Colonic mucosa (tissue), 4 donors: ENCODE measurements at regions not wholly inside any gene's neighbourhood (a gene's known extent, or its start where the extent isn't known, plus 50 kb on each side); places are given as distances from the start of the nearest gene placed in this dataset.

Source experiments
- DNase-seq: peaks from one replicate; pipeline ENCODE4 v3.0.0-alpha.2; 2020
- H3K27ac ChIP-seq: fragments of 200-600 bp; one replicate; pipeline ENCODE4 v1.8.0; 2021
- H3K27me3 ChIP-seq: fragments of 200-600 bp; one replicate; pipeline ENCODE4 v1.8.0; 2021
- H3K36me3 ChIP-seq: fragments of 200-600 bp; one replicate; pipeline ENCODE4 v1.8.0; 2021
- H3K4me1 ChIP-seq: fragments of 200-600 bp; one replicate; pipeline ENCODE4 v1.8.0; 2021; ENCODE audit warnings: mild to moderate bottlenecking
- H3K4me3 ChIP-seq: fragments of 200-600 bp; one replicate; pipeline ENCODE4 v1.8.0; 2021
- H3K9ac ChIP-seq, 2 donors: one replicate each; pipeline ENCODE4 v1.7.0; 2013; ENCODE audit warnings: control low read depth in 2 of 2, low read depth in 2 of 2, low read length in 2 of 2
- H3K9me3 ChIP-seq: fragments of 200-600 bp; one replicate; pipeline ENCODE4 v1.8.0; 2021
- intact Hi-C: fragments of 100-400 bp; cut with DNase I; formaldehyde crosslinking; loops from one replicate; pipeline ENCODE4 v1.14.1; 2022
- TF ChIP-seq, protein P1 (sequence below): fragments of 200-600 bp; IDR thresholded peaks from one replicate; pipeline ENCODE4 v1.8.0; 2022; ENCODE audit warnings: antibody characterized with exemption, mild to moderate bottlenecking
- donor health status: healthy.
- donor health status: DM: no; HTN: no; CAD: no.
- donor health status: DM: no; HTN: no; CAD: no.

DNA sequence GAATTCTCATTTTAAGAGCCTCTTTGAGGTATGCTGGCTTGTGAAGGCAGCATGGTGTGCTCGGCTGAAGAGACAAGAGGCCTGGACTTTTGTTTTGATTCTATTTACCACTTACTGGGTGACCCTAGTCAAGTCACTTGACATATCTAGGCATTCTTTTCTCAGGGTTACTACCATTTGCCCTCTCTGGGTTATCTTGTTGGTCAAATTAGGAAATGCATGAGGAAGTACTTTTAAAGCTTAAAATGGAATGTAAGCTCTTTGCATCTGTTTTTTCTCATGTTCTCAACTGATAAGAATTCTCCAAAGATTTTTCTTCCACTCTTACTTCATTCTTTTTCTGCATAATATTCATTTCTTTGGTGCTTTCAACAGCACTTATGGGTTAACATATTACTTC is 173.1 kb downstream of the PLK2 start:
- intact Hi-C loops, result no loop called here
- TF ChIP-seq, protein P1, sequence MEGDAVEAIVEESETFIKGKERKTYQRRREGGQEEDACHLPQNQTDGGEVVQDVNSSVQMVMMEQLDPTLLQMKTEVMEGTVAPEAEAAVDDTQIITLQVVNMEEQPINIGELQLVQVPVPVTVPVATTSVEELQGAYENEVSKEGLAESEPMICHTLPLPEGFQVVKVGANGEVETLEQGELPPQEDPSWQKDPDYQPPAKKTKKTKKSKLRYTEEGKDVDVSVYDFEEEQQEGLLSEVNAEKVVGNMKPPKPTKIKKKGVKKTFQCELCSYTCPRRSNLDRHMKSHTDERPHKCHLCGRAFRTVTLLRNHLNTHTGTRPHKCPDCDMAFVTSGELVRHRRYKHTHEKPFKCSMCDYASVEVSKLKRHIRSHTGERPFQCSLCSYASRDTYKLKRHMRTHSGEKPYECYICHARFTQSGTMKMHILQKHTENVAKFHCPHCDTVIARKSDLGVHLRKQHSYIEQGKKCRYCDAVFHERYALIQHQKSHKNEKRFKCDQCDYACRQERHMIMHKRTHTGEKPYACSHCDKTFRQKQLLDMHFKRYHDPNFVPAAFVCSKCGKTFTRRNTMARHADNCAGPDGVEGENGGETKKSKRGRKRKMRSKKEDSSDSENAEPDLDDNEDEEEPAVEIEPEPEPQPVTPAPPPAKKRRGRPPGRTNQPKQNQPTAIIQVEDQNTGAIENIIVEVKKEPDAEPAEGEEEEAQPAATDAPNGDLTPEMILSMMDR, result no peak
- no peak for DNase-seq
- no peaks in the 10 kb centered on the region for H3K27me3 ChIP-seq
- no peaks in the 10 kb centered on the region for H3K9me3 ChIP-seq
- H3K9ac ChIP-seq, result no peak overlapping the region
- no peak overlapping the region for H3K27ac ChIP-seq
- H3K4me3 ChIP-seq, result no peak overlapping the region
- H3K36me3 ChIP-seq, result no peaks in the 10 kb centered on the region
- H3K4me1 ChIP-seq, result no peaks in the 10 kb centered on the region

DNA sequence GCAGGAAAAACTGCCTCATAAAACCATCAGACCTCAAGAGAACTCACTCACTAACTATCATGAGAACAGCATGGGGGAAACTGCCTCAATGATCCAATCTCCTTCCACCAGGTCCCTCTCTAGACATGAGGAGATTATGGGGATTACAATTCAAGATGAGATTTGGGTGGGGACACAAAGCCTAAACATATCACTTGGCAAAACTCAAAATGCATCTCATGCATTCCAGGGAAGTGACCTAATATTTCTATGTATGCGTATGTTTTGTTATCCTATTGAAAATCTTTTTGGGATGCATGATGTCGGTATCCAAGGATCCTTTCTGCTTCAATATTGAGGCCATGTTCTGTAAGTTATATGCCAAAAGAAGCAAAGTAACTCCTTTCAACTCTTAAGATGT is 174.0 kb downstream of the PLK2 start:
- TF ChIP-seq, protein P1, result no peak
- H3K9me3 ChIP-seq, result no peaks in the 10 kb centered on the region
- DNase-seq, result no peak
- H3K36me3 ChIP-seq, result no peaks in the 10 kb centered on the region
- no peak overlapping the region for H3K4me3 ChIP-seq
- no peak overlapping the region for H3K27ac ChIP-seq
- no peak overlapping the region for H3K9ac ChIP-seq
- no peaks in the 10 kb centered on the region for H3K27me3 ChIP-seq
- intact Hi-C loops, result no loop called here
- no peaks in the 10 kb centered on the region for H3K4me1 ChIP-seq

- TF ChIP-seq, protein P1, result no peak
- H3K27ac ChIP-seq, result no peak overlapping the region
- no peak for DNase-seq
- H3K9me3 ChIP-seq, result no peaks in the 10 kb centered on the region
- no peak overlapping the region for H3K9ac ChIP-seq
- intact Hi-C loops, result no loop called here
- H3K4me3 ChIP-seq, result no peak overlapping the region
- H3K36me3 ChIP-seq, result no peaks in the 10 kb centered on the region
- no peaks in the 10 kb centered on the region for H3K27me3 ChIP-seq
- H3K4me1 ChIP-seq, result no peaks in the 10 kb centered on the region
Measured at GRCh38 chr5:58284886-58285285, 175.0 kb downstream of the PLK2 start.

GRCh38 chr5:58281189-58281588 is 178.7 kb downstream of the PLK2 start:
- no peaks in the 10 kb centered on the region for H3K27me3 ChIP-seq
- H3K9me3 ChIP-seq, result no peaks in the 10 kb centered on the region
- H3K4me1 ChIP-seq, result no peaks in the 10 kb centered on the region
- no peak overlapping the region for H3K27ac ChIP-seq
- H3K9ac ChIP-seq, result no peak overlapping the region
- intact Hi-C loops, result no loop called here
- no peak for DNase-seq
- TF ChIP-seq, protein P1, result no peak
- no peak overlapping the region for H3K4me3 ChIP-seq
- no peaks in the 10 kb centered on the region for H3K36me3 ChIP-seq

DNA sequence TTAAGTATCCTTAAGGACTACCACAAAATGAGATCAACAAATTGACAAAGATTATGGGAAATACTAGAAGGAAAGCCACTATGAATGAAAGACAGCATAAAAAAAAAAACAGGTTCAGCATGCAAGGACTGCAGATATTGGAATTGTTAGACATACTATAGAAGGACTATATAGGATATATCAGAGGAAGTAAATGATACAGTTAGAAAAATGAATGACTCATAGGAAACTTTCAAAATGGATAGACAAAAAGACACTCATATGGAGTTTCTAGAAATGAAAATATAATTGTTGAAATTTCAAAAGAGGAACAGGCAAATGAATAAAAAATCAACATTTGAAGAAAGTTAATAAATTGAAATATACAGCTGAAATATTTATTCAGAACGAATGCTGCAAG is 180.6 kb downstream of the PLK2 start:
- H3K27ac ChIP-seq, result no peak overlapping the region
- H3K9ac ChIP-seq, result no peak overlapping the region
- no peaks in the 10 kb centered on the region for H3K4me1 ChIP-seq
- intact Hi-C loops, result no loop called here
- H3K9me3 ChIP-seq, result no peaks in the 10 kb centered on the region
- TF ChIP-seq, protein P1, result no peak
- no peak overlapping the region for H3K4me3 ChIP-seq
- H3K27me3 ChIP-seq, result no peaks in the 10 kb centered on the region
- DNase-seq, result no peak
- H3K36me3 ChIP-seq, result no peaks in the 10 kb centered on the region

GRCh38 chr5:58276431-58276830 is 183.5 kb downstream of the PLK2 start:
- Histone ChIP-seq H3K4me3 (no peak overlapping the region), H3K4me1 (no peaks in the 10 kb centered on the region), H3K9ac (no peak overlapping the region), H3K27me3 (no peaks in the 10 kb centered on the region), H3K36me3 (no peaks in the 10 kb centered on the region), H3K27ac (no peak overlapping the region), H3K9me3 (no peaks in the 10 kb centered on the region)
- TF ChIP-seq, protein P1, result no peak
- no peak for DNase-seq
- intact Hi-C loops, result no loop called here
